Kidney (tissue), 13 donors: ENCODE measurements at regions not wholly inside any gene's neighbourhood (a gene's known extent, or its start where the extent isn't known, plus 50 kb on each side); places are given as distances from the start of the nearest gene placed in this dataset.

Source experiments
- DNase-seq, 5 donors: peaks; one replicate each; pipeline ENCODE4 v3.0.0-alpha.2; 2013 to 2020
- FAIRE-seq: peaks from 2 replicates; lab custom pipeline; 2012; peaks lifted over from hg19 to GRCh38; lab: Jason Lieb, UNC
- H3K27ac ChIP-seq, 2 donors: one replicate each; pipeline ENCODE4 v1.7.0; 2013; ENCODE audit warnings: low read depth in 2 of 2, low read length in 2 of 2, inconsistent platforms in 1 of 2
- H3K27me3 ChIP-seq: one replicate; pipeline ENCODE4 v1.7.1; 2013; ENCODE audit warnings: low read length, inconsistent platforms; ENCODE audit not compliant: control insufficient read depth, insufficient read depth
- H3K36me3 ChIP-seq, 3 donors: one replicate each; pipeline versions ENCODE4 v1.7.0 to v1.7.1; 2013; ENCODE audit warnings: low read length in 3 of 3, control low read depth in 1 of 3, inconsistent platforms in 1 of 3; ENCODE audit not compliant: insufficient read depth in 3 of 3, control insufficient read depth in 2 of 3
- H3K4me1 ChIP-seq, 3 donors: one replicate each; pipeline versions ENCODE4 v1.7.0 to v1.7.1; 2013; ENCODE audit warnings: low read length in 3 of 3, inconsistent platforms in 1 of 3, low read depth in 1 of 3; ENCODE audit not compliant: control insufficient read depth in 2 of 3, insufficient read depth in 2 of 3
- H3K4me3 ChIP-seq, 3 donors: one replicate each; pipeline versions ENCODE4 v1.7.0 to v1.8.1; 2013; ENCODE audit warnings: low read length in 3 of 3, control low read depth in 1 of 3, inconsistent platforms in 1 of 3
- H3K9ac ChIP-seq, 3 donors: one replicate each; pipeline versions ENCODE4 v1.7.0 to v1.7.1; 2013; ENCODE audit warnings: low read length in 3 of 3, control low read depth in 1 of 3, inconsistent platforms in 1 of 3
- H3K9me3 ChIP-seq, 3 donors: one replicate each; pipeline versions ENCODE4 v1.7.0 to v1.7.1; 2013; ENCODE audit warnings: low read length in 3 of 3, control low read depth in 1 of 3, inconsistent platforms in 1 of 3; ENCODE audit not compliant: control insufficient read depth in 2 of 3, insufficient read depth in 1 of 3
- CTCF ChIP-seq: IDR thresholded peaks from 3 replicates; pipeline ENCODE4 v1.5.1; 2012; ENCODE audit warnings: mild to moderate bottlenecking, moderate library complexity, borderline replicate concordance; ENCODE audit not compliant: insufficient read depth; ENCODE audit errors: extremely low read depth
- intact Hi-C: fragments of 100-400 bp; cut with DNase I; formaldehyde crosslinking; loops from one replicate; pipeline ENCODE4 v1.11.1; 2022
- donor health status: control.
- donor health status: control.
- donor health status: control.
- donor health status: control.
- donor health status: control.
- donor health status: DM: yes; HTN: yes; CAD: no.
- donor health status: Normal renal cell carcinoma (clear cell type).

GRCh38 chr2:104289651-104290565 is 564.0 kb upstream of the POU3F3 start:
- Histone ChIP-seq H3K9me3 (no peaks in the 10 kb centered on the region), H3K4me1 (no peaks in the 10 kb centered on the region), H3K27me3 (no peaks in the 10 kb centered on the region), H3K27ac (peak overlapping the region in 1 of 2 donors; percentile 43), H3K36me3 (no peaks in the 10 kb centered on the region), H3K9ac (no peak overlapping the region), H3K4me3 (peak overlapping the region in 2 of 3 donors; percentile 27 to 31)
- DNase-seq (peak in 3 of 5 donors; percentile 24 to 59 (median 58)), FAIRE-seq (no peak)
- no peak for TF ChIP-seq CTCF
- intact Hi-C loops: no loop called here

DNA sequence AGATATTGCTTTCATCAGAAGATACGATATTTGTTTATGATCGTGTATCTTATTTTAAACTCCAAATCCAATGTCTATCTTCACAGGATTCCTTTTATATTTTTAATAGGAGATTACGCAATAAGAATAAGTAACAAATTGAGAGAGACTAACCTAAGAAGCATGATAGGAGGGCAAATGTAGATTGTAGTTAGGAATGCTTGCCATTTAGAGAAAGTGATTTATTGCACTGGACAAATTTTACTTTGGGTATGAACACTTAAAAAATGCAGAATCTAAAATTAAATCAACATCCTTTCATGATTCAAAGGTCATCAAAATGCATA is 563.4 kb upstream of the POU3F3 start:
- H3K9me3 ChIP-seq: no peaks in the 10 kb centered on the region
- no peaks in the 10 kb centered on the region for H3K36me3 ChIP-seq
- H3K27ac ChIP-seq: no peak overlapping the region
- no peak overlapping the region for H3K9ac ChIP-seq
- H3K4me3 ChIP-seq: no peak overlapping the region
- TF ChIP-seq CTCF: no peak
- intact Hi-C loops: no loop called here
- DNase-seq (no peak), FAIRE-seq (no peak)
- H3K27me3 ChIP-seq: no peaks in the 10 kb centered on the region
- no peaks in the 10 kb centered on the region for H3K4me1 ChIP-seq

DNA sequence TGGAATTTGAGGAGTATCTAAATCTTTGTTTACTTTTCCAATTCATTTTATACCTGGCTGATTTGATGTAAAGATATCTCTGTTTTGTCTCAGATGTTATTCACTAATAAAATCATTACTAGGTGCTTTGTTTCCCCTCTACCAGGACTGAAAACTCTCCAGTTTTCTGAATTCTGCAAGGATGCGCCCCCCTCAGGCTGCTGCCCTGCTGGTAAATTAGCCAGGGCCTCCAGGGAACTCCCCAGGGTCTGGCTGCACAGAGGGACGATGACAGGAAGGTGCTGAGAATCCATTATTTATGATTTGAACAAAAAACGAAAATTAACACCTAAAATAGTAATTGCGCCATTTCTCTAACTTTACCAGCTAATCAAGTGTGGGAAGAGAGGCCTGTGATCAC is 541.2 kb upstream of the POU3F3 start:
- no peaks in the 10 kb centered on the region for H3K9me3 ChIP-seq
- no peaks in the 10 kb centered on the region for H3K27me3 ChIP-seq
- DNase-seq (no peak), FAIRE-seq (no peak)
- H3K9ac ChIP-seq: no peak overlapping the region
- no peak overlapping the region for H3K27ac ChIP-seq
- H3K4me1 ChIP-seq: no peaks in the 10 kb centered on the region
- TF ChIP-seq CTCF: no peak
- no peak overlapping the region for H3K4me3 ChIP-seq
- no peaks in the 10 kb centered on the region for H3K36me3 ChIP-seq
- intact Hi-C loops: no loop called here
